ENCODE measurements at regions not wholly inside any gene's neighbourhood (a gene's known extent, or its start where the extent isn't known, plus 50 kb on each side); places are given as distances from the start of the nearest gene placed in this dataset.

DNA sequence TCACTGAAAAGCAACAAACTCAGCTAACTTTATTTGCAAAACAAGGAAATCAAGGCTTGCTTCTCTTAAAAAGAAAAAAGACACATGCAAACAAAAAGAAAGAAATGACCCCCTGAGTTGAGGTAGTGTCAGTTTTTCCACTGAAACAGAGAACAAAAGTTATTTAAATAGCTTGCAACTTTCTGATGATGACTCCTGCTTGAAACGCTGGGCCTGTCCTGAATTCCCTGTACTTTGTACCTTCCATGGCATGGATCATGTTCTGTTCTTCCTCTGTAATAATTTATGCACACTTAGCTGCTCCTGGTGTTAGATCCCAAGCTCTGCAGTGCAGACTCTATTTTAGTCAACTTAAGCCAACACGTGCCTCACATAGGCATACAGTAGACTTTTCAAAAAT is 84.0 kb downstream of the SKA1 start:
- Histone ChIP-seq H3K4me1 (no peaks in the 10 kb centered on the region), H3K4me3 (no peak overlapping the region), H3K36me3 (no peaks in the 10 kb centered on the region), H3K9me3 (no peaks in the 10 kb centered on the region), H3K27me3 (no peaks in the 10 kb centered on the region), H3K27ac (no peak overlapping the region)
- TF ChIP-seq, protein P1, sequence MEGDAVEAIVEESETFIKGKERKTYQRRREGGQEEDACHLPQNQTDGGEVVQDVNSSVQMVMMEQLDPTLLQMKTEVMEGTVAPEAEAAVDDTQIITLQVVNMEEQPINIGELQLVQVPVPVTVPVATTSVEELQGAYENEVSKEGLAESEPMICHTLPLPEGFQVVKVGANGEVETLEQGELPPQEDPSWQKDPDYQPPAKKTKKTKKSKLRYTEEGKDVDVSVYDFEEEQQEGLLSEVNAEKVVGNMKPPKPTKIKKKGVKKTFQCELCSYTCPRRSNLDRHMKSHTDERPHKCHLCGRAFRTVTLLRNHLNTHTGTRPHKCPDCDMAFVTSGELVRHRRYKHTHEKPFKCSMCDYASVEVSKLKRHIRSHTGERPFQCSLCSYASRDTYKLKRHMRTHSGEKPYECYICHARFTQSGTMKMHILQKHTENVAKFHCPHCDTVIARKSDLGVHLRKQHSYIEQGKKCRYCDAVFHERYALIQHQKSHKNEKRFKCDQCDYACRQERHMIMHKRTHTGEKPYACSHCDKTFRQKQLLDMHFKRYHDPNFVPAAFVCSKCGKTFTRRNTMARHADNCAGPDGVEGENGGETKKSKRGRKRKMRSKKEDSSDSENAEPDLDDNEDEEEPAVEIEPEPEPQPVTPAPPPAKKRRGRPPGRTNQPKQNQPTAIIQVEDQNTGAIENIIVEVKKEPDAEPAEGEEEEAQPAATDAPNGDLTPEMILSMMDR (IDR thresholded peaks at IDR 0.05) = no peak
- no peak for DNase-seq (ENCODE audit: low spot score)

DNA sequence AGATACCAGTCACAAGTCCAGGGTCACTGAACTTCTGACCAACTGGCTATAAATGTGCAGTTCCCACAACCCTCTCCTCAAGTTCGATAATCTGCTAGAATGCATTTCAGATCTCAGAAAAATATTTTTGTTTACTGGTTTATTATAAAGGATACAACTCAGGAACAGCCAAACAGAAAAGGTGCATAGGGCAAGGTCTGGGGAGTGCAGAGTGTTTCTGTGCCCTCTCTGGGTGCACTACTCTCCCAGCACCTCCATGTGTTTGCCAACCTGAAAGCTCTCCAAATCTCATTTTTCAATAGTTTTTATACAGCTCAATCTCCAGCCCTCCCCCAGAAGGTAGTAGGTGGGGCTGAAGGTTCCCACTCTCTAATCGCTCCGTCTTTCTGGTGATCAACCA is 85.2 kb downstream of the SKA1 start:
- H3K36me3 ChIP-seq = no peaks in the 10 kb centered on the region
- no peaks in the 10 kb centered on the region for H3K27me3 ChIP-seq
- TF ChIP-seq, protein P1 (IDR thresholded peaks at IDR 0.05) = no peak
- no peak for DNase-seq (ENCODE audit: low spot score)
- no peak overlapping the region for H3K4me3 ChIP-seq
- H3K4me1 ChIP-seq = no peaks in the 10 kb centered on the region
- H3K27ac ChIP-seq = no peak overlapping the region
- H3K9me3 ChIP-seq = no peaks in the 10 kb centered on the region

DNA sequence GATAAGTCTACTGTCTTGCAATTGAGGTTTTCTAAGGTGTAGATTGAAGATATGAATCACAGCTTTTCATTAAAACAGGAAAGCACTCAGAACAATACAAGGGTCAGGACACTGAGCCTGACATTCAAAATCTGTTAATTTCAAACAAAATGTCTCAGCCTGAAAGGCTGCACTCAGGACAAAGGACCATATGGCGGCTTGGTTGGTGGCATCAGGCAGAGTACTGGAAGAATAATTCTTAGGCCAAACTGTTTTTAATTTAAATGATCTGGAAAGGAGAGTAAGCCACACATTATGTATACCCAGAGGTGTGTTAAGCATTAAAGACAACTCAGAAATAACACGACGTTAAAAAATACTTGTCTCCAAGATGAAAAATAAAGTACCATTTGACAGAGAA is 85.9 kb downstream of the SKA1 start:
- Histone ChIP-seq H3K4me1 (no peaks in the 10 kb centered on the region), H3K27me3 (no peaks in the 10 kb centered on the region), H3K9me3 (no peaks in the 10 kb centered on the region), H3K36me3 (no peaks in the 10 kb centered on the region), H3K27ac (no peak overlapping the region), H3K4me3 (no peak overlapping the region)
- TF ChIP-seq, protein P1 (IDR thresholded peaks at IDR 0.05) = no peak
- no peak for DNase-seq (ENCODE audit: low spot score)

DNA sequence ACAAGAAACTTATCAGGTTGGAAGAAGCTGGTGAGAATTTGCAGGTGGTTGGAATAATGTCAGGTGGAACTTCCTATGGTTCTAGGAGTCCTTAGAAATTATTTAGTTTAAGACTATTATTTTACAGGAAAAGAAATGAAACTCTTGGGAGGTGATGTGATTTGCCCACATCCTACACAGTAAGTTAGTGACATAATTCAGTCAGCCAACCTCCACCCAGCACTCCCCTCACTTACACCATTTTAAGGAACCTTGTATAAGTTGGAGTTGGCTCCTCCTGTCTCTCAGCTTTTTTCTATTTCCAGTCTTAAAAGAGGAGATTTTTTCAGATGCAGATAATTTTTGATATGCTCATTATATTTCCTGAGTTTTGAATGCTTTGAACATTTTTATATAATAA is 86.4 kb downstream of the SKA1 start:
- Histone ChIP-seq H3K27ac (no peak overlapping the region), H3K4me3 (no peak overlapping the region), H3K4me1 (no peaks in the 10 kb centered on the region), H3K27me3 (no peaks in the 10 kb centered on the region), H3K36me3 (no peaks in the 10 kb centered on the region), H3K9me3 (no peaks in the 10 kb centered on the region)
- no peak for DNase-seq (ENCODE audit: low spot score)
- TF ChIP-seq, protein P1 (IDR thresholded peaks at IDR 0.05) = no peak

DNA sequence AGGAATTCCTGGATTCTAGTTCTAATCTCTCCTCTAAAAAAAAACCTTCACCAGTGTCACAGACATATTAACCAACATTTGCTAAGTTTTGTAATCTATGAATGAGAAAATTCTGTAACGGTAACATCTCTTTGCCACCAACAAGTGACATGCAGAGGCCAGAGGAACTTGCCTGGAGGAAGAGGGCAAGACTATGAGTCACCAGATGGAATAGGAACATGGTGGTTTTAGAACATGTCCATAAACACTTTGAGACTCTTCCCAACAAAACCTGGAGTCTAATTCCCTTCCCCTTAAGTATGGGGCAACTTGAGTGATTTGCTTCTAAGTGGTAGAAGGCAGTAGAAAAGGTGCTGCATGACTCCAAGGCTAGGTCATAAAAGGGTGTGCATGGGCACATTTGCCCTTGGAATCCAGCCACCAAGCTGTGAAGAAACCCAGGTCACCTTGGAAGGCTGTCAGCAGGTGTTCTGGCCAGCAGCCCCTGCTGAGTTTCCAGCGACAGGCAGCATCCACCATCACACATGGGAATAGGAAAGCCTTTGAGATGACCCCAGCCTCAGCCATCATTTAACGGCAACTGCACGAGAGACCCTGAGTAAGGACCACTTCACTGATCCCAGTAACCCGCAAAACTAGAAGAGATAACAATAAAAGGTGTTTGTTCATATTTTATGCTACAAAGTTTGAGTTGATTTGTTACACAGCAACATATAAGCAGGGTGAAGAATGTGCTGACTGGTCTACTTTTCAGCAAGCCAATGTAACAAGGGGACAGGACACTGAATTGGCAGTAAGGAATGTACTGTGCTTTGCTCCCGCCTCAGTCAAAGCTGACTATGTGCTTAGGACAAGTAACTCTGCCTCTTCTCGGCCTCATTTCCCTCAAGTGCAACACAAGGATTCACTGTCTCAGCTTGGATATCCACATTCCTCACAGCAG is 90.6 kb downstream of the SKA1 start:
- TF ChIP-seq, protein P1 (IDR thresholded peaks at IDR 0.05) = no peak
- H3K4me1 ChIP-seq = no peaks in the 10 kb centered on the region
- no peaks in the 10 kb centered on the region for H3K27me3 ChIP-seq
- no peak overlapping the region for H3K4me3 ChIP-seq
- H3K9me3 ChIP-seq = no peaks in the 10 kb centered on the region
- no peak for DNase-seq (ENCODE audit: low spot score)
- H3K36me3 ChIP-seq = no peaks in the 10 kb centered on the region
- no peak overlapping the region for H3K27ac ChIP-seq
